A673 (cell line): ENCODE measurements at regions not wholly inside any gene's neighbourhood (a gene's known extent, or its start where the extent isn't known, plus 50 kb on each side); places are given as distances from the start of the nearest gene placed in this dataset.

ENCODE experiments used
- BruUV-seq: library from RNA; stranded (reverse); fragments of 400-500 nt; replicated peaks from 2 replicates; lab custom pipeline; 2021; lab: Mats Ljungman, UMichigan
- CTCF ChIA-PET: fragments of 300-600 bp; sonication (Branson Sonifier 250); formaldehyde crosslinking; loops from one replicate; lab custom pipeline; 2022; ENCODE audit warnings: antibody characterized with exemption; lab: Charles Lee
- POLR2A ChIA-PET: fragments of 300-600 bp; sonication (Branson Sonifier 250); formaldehyde crosslinking; loops from one replicate; lab custom pipeline; 2022; ENCODE audit warnings: antibody characterized with exemption; ENCODE audit not compliant: low non-redundant PET; lab: Charles Lee
- DNase-seq: peaks from one replicate; pipeline ENCODE4 v3.0.0-alpha.2; 2015; ENCODE audit warnings: low spot score
- H3K27ac ChIP-seq: fragments of 200-600 bp; sonication (generic); 2 replicates; pipeline ENCODE4 v1.5.1; 2016; ENCODE audit warnings: mixed run types, low read depth, mild to moderate bottlenecking, mixed read lengths, antibody characterized with exemption, low read length; ENCODE audit not compliant: poor library complexity, severe bottlenecking
- H3K27me3 ChIP-seq: fragments of 200-600 bp; sonication (generic); replicated peaks from 2 replicates; pipeline ENCODE4 v1.6.1; 2017; ENCODE audit warnings: mixed run types, low read depth, mild to moderate bottlenecking, mixed read lengths, antibody characterized with exemption, low read length; ENCODE audit not compliant: insufficient read depth, poor library complexity
- H3K36me3 ChIP-seq: fragments of 200-600 bp; sonication (generic); 2 replicates; pipeline ENCODE4 v1.6.1; 2016; ENCODE audit warnings: mixed run types, mild to moderate bottlenecking, mixed read lengths, antibody characterized with exemption, low read length; ENCODE audit not compliant: insufficient read depth, poor library complexity, severe bottlenecking
- H3K4me1 ChIP-seq: fragments of 200-600 bp; sonication (generic); 2 replicates; pipeline ENCODE4 v1.6.1; 2017; ENCODE audit warnings: mixed run types, mild to moderate bottlenecking, mixed read lengths, antibody characterized with exemption, low read length; ENCODE audit not compliant: insufficient read depth, poor library complexity, severe bottlenecking
- H3K4me3 ChIP-seq: fragments of 200-600 bp; sonication (generic); 2 replicates; pipeline ENCODE4 v1.5.1; 2016; ENCODE audit warnings: low read depth, mixed run types, mild to moderate bottlenecking, mixed read lengths, low read length; ENCODE audit not compliant: poor library complexity, severe bottlenecking
- H3K9me3 ChIP-seq: fragments of 200-600 bp; sonication (generic); 2 replicates; pipeline ENCODE4 v1.6.1; 2016; ENCODE audit warnings: mixed run types, low read depth, mild to moderate bottlenecking, mixed read lengths, antibody characterized with exemption, low read length; ENCODE audit not compliant: poor library complexity, severe bottlenecking
- CTCF ChIP-seq: fragments of 300-800, 200-600 bp; sonication (generic); conservative IDR thresholded peaks from 2 replicates; pipeline ENCODE4 v1.5.1; 2017; ENCODE audit warnings: low read depth, mild to moderate bottlenecking, antibody characterized with exemption, low read length, moderate library complexity, mixed read lengths
- EZH2 ChIP-seq: fragments of 200-600 bp; sonication (generic); IDR thresholded peaks from 2 replicates; pipeline ENCODE4 v1.6.1; 2017; ENCODE audit warnings: borderline replicate concordance, low read depth, mild to moderate bottlenecking, mixed read lengths, antibody characterized with exemption, low read length; ENCODE audit not compliant: poor library complexity, severe bottlenecking
- intact Hi-C: fragments of 100-400 bp; cut with micrococcal nuclease; formaldehyde crosslinking; loops from one replicate; pipeline ENCODE4 v1.10.0; 2022; ENCODE audit not compliant: unreplicated experiment

GRCh38 chr5:128896675-128897074 lies 68.6 kb upstream of the SLC27A6 start:
- CTCF ChIA-PET = no interaction called here
- Histone ChIP-seq H3K36me3 (no peaks in the 10 kb centered on the region), H3K4me1 (no peaks in the 10 kb centered on the region), H3K9me3 (no peaks in the 10 kb centered on the region), H3K4me3 (no peak overlapping the region), H3K27ac (no peak overlapping the region), H3K27me3 (peaks cover 3% of the 10 kb centered on the region)
- DNase-seq = no peak
- POLR2A ChIA-PET = no interaction called here
- no TSS peak for BruUV-seq
- intact Hi-C loops = no loop called here
- TF ChIP-seq EZH2 = no peak
- TF ChIP-seq CTCF = no peak

GRCh38 chr5:128903550-128903949 lies 61.7 kb upstream of the SLC27A6 start:
- TF ChIP-seq EZH2 = no peak
- TF ChIP-seq CTCF = no peak
- Histone ChIP-seq H3K9me3 (no peaks in the 10 kb centered on the region), H3K27me3 (peaks cover 7% of the 10 kb centered on the region), H3K4me3 (no peak overlapping the region), H3K36me3 (no peaks in the 10 kb centered on the region), H3K4me1 (no peaks in the 10 kb centered on the region), H3K27ac (no peak overlapping the region)
- no peak for DNase-seq
- ChIA-PET POLR2A (no interaction called here), CTCF (interaction anchor here (0.6 kb wide), 1 partner anchor 106 kb away, joined by 3 read pairs; no protein-coding TSS in a partner anchor)
- no TSS peak for BruUV-seq
- intact Hi-C loops = loop anchor here (5.0 to 10.0 kb wide), 2 partner anchors 239 to 689 kb away; no protein-coding TSS in a partner anchor

- Histone ChIP-seq H3K36me3 (no peaks in the 10 kb centered on the region), H3K9me3 (no peaks in the 10 kb centered on the region), H3K4me1 (no peaks in the 10 kb centered on the region), H3K27ac (no peak overlapping the region), H3K4me3 (no peak overlapping the region), H3K27me3 (peaks cover 4% of the 10 kb centered on the region)
- BruUV-seq = no TSS peak
- DNase-seq = no peak
- ChIA-PET POLR2A (no interaction called here), CTCF (interaction anchor here (0.6 kb wide), 1 partner anchor 1389 kb away, joined by 3 read pairs; no protein-coding TSS in a partner anchor)
- intact Hi-C loops = loop anchor here (2.0 to 10.0 kb wide), 3 partner anchors 237 to 864 kb away; no protein-coding TSS in a partner anchor
- TF ChIP-seq EZH2 = no peak
- no peak for TF ChIP-seq CTCF
Observed at GRCh38 chr5:128904805-128905567, 60.3 kb upstream of the SLC27A6 start.
